ENCODE measurements at regions not wholly inside any gene's neighbourhood (a gene's known extent, or its start where the extent isn't known, plus 50 kb on each side); places are given as distances from the start of the nearest gene placed in this dataset.

- no peak for TF ChIP-seq CTCF (IDR thresholded peaks at IDR 0.05)
- no peak for TF ChIP-seq EZH2phosphoT487 (IDR thresholded peaks at IDR 0.05)
These were observed 126.6 kb upstream of the MME start for GRCh38 chr3:154953538-154953937.

Measured in neural progenitor cell (in vitro differentiated cells).